MM.1S (cell line): ENCODE measurements at regions not wholly inside any gene's neighbourhood (a gene's known extent, or its start where the extent isn't known, plus 50 kb on each side); places are given as distances from the start of the nearest gene placed in this dataset.

ENCODE experiments used
- DNase-seq: peaks from one replicate; pipeline ENCODE4 v3.0.0-alpha.2; 2015
- H2AFZ ChIP-seq: fragments of 300-600 bp; sonication (generic); 2 replicates; pipeline ENCODE4 v1.6.0; 2016; ENCODE audit warnings: antibody characterized with exemption, low read length
- H3F3A ChIP-seq: fragments of 300-600 bp; sonication (generic); 2 replicates; pipeline ENCODE4 v1.6.1; 2016; ENCODE audit warnings: mild to moderate bottlenecking, antibody characterized with exemption, low read length, moderate library complexity, mixed read lengths; ENCODE audit not compliant: insufficient read depth
- H3K27ac ChIP-seq: fragments of 300-600 bp; sonication (generic); 2 replicates; pipeline ENCODE4 v1.5.1; 2016; ENCODE audit warnings: mild to moderate bottlenecking, low read length
- H3K27me3 ChIP-seq: fragments of 300-600 bp; sonication (generic); replicated peaks from 2 replicates; pipeline ENCODE4 v1.6.0; 2016; ENCODE audit warnings: low read length; ENCODE audit not compliant: insufficient read depth
- H3K36me3 ChIP-seq: fragments of 300-600 bp; sonication (generic); replicated peaks from 2 replicates; pipeline ENCODE4 v1.6.1; 2016; ENCODE audit warnings: mild to moderate bottlenecking, low read length, mixed read lengths; ENCODE audit not compliant: insufficient read depth
- H3K4me1 ChIP-seq: fragments of 300-600 bp; sonication (generic); 2 replicates; pipeline ENCODE4 v1.6.1; 2016; ENCODE audit warnings: low read length, mixed read lengths
- H3K4me2 ChIP-seq: fragments of 300-600 bp; sonication (generic); 2 replicates; pipeline ENCODE4 v1.6.0; 2016; ENCODE audit warnings: low read depth, low read length
- H3K4me3 ChIP-seq: fragments of 300-600 bp; sonication (generic); 2 replicates; pipeline ENCODE4 v1.5.1; 2016; ENCODE audit warnings: low read length, mixed read lengths
- H3K79me2 ChIP-seq: fragments of 300-600 bp; sonication (generic); 2 replicates; pipeline ENCODE4 v1.6.1; 2016; ENCODE audit warnings: mixed run types, low read length, mixed read lengths
- H3K9ac ChIP-seq: fragments of 300-600 bp; sonication (generic); 2 replicates; pipeline ENCODE4 v1.6.1; 2016; ENCODE audit warnings: low read length, mixed read lengths
- H3K9me2 ChIP-seq: fragments of 300-600 bp; sonication (generic); replicated peaks from 2 replicates; pipeline ENCODE4 v1.6.1; 2016; ENCODE audit warnings: mild to moderate bottlenecking, low read length, mixed read lengths; ENCODE audit not compliant: insufficient read depth
- H3K9me3 ChIP-seq: fragments of 300-600 bp; sonication (generic); replicated peaks from 2 replicates; pipeline ENCODE4 v1.6.1; 2016; ENCODE audit warnings: mild to moderate bottlenecking, low read length, mixed read lengths; ENCODE audit not compliant: insufficient read depth
- H4K20me1 ChIP-seq: fragments of 300-600 bp; sonication (generic); 2 replicates; pipeline ENCODE4 v1.6.1; 2016; ENCODE audit warnings: mild to moderate bottlenecking, low read length, moderate library complexity, mixed read lengths; ENCODE audit not compliant: insufficient read depth
- CTCF ChIP-seq: fragments of 300-600 bp; sonication (generic); IDR thresholded peaks from 2 replicates; pipeline ENCODE4 v1.5.1; 2016; ENCODE audit warnings: antibody characterized with exemption, low read length, mixed read lengths
- EZH2 ChIP-seq: fragments of 300-600 bp; sonication (generic); optimal IDR thresholded peaks from 2 replicates; pipeline ENCODE3; 2017; ENCODE audit warnings: low read depth, mild to moderate bottlenecking, antibody characterized with exemption, low read length, mixed read lengths
- EZH2phosphoT487 ChIP-seq: fragments of 300-600 bp; sonication (generic); IDR thresholded peaks from 2 replicates; pipeline ENCODE4 v1.6.1; 2018; ENCODE audit warnings: antibody characterized with exemption, low read length

DNA sequence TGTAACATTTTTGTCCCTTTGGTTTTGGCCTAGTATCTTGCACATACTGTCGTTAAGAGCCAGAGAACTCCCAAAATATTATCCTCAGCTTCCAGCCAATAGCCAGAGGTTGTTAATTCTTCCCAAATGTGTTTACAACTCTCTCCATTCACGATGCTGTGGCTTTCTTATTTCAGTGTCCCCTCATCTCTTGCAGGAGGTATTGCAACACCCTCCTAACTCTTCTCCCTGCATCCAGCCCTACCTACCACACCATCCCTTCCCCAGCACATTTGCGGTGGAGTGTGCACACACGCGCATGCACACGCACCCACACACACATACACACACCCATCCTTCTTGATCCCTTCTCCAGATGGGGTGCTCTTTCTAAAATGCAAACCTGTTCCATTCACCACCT is 75.6 kb upstream of the LMO2 start:
- DNase-seq, result no peak
- no peaks in the 10 kb centered on the region for H3F3A ChIP-seq
- no peaks in the 10 kb centered on the region for H3K9me2 ChIP-seq
- H3K9me3 ChIP-seq, result no peaks in the 10 kb centered on the region
- no peak overlapping the region for H3K9ac ChIP-seq
- no peaks in the 10 kb centered on the region for H4K20me1 ChIP-seq
- H2AFZ ChIP-seq, result no peak overlapping the region
- TF ChIP-seq EZH2phosphoT487 (no peak), EZH2 (no peak), CTCF (no peak)
- H3K27ac ChIP-seq, result no peak overlapping the region
- no peak overlapping the region for H3K4me3 ChIP-seq
- H3K4me1 ChIP-seq, result no peaks in the 10 kb centered on the region
- H3K36me3 ChIP-seq, result no peaks in the 10 kb centered on the region
- no peak overlapping the region for H3K4me2 ChIP-seq
- no peaks in the 10 kb centered on the region for H3K79me2 ChIP-seq
- no peaks in the 10 kb centered on the region for H3K27me3 ChIP-seq

GRCh38 chr11:33965032-33965431 is 73.2 kb upstream of the LMO2 start:
- no peak overlapping the region for H3K4me2 ChIP-seq
- H3F3A ChIP-seq, result no peaks in the 10 kb centered on the region
- no peaks in the 10 kb centered on the region for H3K4me1 ChIP-seq
- no peaks in the 10 kb centered on the region for H3K79me2 ChIP-seq
- H3K27me3 ChIP-seq, result no peaks in the 10 kb centered on the region
- TF ChIP-seq EZH2phosphoT487, result no peak
- no peak for TF ChIP-seq CTCF
- no peak for TF ChIP-seq EZH2
- H3K36me3 ChIP-seq, result no peaks in the 10 kb centered on the region
- H3K27ac ChIP-seq, result no peak overlapping the region
- DNase-seq, result no peak
- H3K9me2 ChIP-seq, result no peaks in the 10 kb centered on the region
- no peaks in the 10 kb centered on the region for H4K20me1 ChIP-seq
- no peak overlapping the region for H3K9ac ChIP-seq
- H2AFZ ChIP-seq, result no peak overlapping the region
- no peaks in the 10 kb centered on the region for H3K9me3 ChIP-seq
- no peak overlapping the region for H3K4me3 ChIP-seq

GRCh38 chr11:33959855-33960400 is 68.1 kb upstream of the LMO2 start:
- Histone ChIP-seq H4K20me1 (no peaks in the 10 kb centered on the region), H2AFZ (no peak overlapping the region), H3K4me2 (no peak overlapping the region), H3F3A (no peaks in the 10 kb centered on the region), H3K79me2 (no peaks in the 10 kb centered on the region), H3K36me3 (no peaks in the 10 kb centered on the region), H3K4me1 (no peaks in the 10 kb centered on the region), H3K9ac (no peak overlapping the region), H3K9me3 (no peaks in the 10 kb centered on the region), H3K4me3 (no peak overlapping the region), H3K9me2 (no peaks in the 10 kb centered on the region), H3K27ac (no peak overlapping the region), H3K27me3 (no peaks in the 10 kb centered on the region)
- no peak for DNase-seq
- TF ChIP-seq CTCF (no peak), EZH2phosphoT487 (no peak), EZH2 (no peak)
